Gastroesophageal sphincter (tissue), 3 donors: ENCODE measurements at regions not wholly inside any gene's neighbourhood (a gene's known extent, or its start where the extent isn't known, plus 50 kb on each side); places are given as distances from the start of the nearest gene placed in this dataset.

Source experiments
- CTCF ChIP-seq, 4 experiments: fragments of 200-600 bp in 2 of 4; fragments of 450-650 bp in 2 of 4; sonication (generic) in 1 of 4; IDR thresholded peaks; one replicate each; pipeline ENCODE4 v1.5.1; 2017 to 2019; ENCODE audit warnings: antibody characterized with exemption in 4 of 4, mild to moderate bottlenecking in 2 of 4, moderate library complexity in 2 of 4
- POLR2A ChIP-seq, 2 donors: fragments of 450-650 bp; IDR thresholded peaks; one replicate each; pipeline ENCODE4 v1.6.1; 2017; ENCODE audit warnings: antibody characterized with exemption in 2 of 2, mild to moderate bottlenecking in 2 of 2, moderate library complexity in 1 of 2

- TF ChIP-seq CTCF (IDR thresholded peaks at IDR 0.05) = no peak
- TF ChIP-seq POLR2A (IDR thresholded peaks at IDR 0.05) = no peak
Observed at GRCh38 chr1:241444836-241445235, 74.7 kb downstream of the FH start.
